K562 (cell line): ENCODE measurements at regions not wholly inside any gene's neighbourhood (a gene's known extent, or its start where the extent isn't known, plus 50 kb on each side); places are given as distances from the start of the nearest gene placed in this dataset.

ENCODE experiments used
- BHLHE40 ChIP-seq: IDR thresholded peaks from 2 replicates; pipeline ENCODE4 v1.6.1; 2011; ENCODE audit warnings: low read length, improper control_type of control experiment
- CEBPG ChIP-seq, 3 experiments: fragments of 200-800 bp in 1 of 3; sonication (Bioruptor generic) in 1 of 3; sonication (generic) in 1 of 3; formaldehyde crosslinking in 1 of 3; IDR thresholded peaks in 2 of 3; conservative IDR thresholded peaks in 1 of 3; 2 replicates each; pipeline versions ENCODE4 v1.6.1 to v1.8.0; 2016 to 2022; ENCODE audit warnings: missing compliant biosample characterization in 2 of 3, missing genetic modification characterization in 2 of 3, mild to moderate bottlenecking in 1 of 3, missing genetic modification reagents in 1 of 3
- DPF2 ChIP-seq: fragments of 450-650 bp; IDR thresholded peaks from 2 replicates; pipeline ENCODE4 v1.6.1; 2016
- EP300 ChIP-seq: IDR thresholded peaks from 2 replicates; pipeline ENCODE4 v1.6.1; 2012; ENCODE audit warnings: low read length, improper control_type of control experiment
- HCFC1 ChIP-seq: IDR thresholded peaks from 2 replicates; pipeline ENCODE4 v1.6.1; 2012; ENCODE audit warnings: low read depth, low read length, improper control_type of control experiment
- KHSRP ChIP-seq: fragments of 450-650 bp; IDR thresholded peaks from 2 replicates; pipeline ENCODE4 v1.6.1; 2017
- L3MBTL2 ChIP-seq: fragments of 450-650 bp; IDR thresholded peaks from 2 replicates; pipeline ENCODE4 v1.6.1; 2016; ENCODE audit warnings: mild to moderate bottlenecking, moderate library complexity
- NFATC3 ChIP-seq: fragments of 450-650 bp; IDR thresholded peaks from 2 replicates; pipeline ENCODE4 v1.6.1; 2017; ENCODE audit warnings: mild to moderate bottlenecking
- NR3C1 ChIP-seq: sonication (generic); formaldehyde crosslinking; IDR thresholded peaks from 2 replicates; pipeline ENCODE4 v1.8.1; 2022; ENCODE audit warnings: missing genetic modification reagents
- POLR3G ChIP-seq: IDR thresholded peaks from 2 replicates; pipeline ENCODE4 v1.6.1; 2011; ENCODE audit not compliant: insufficient read length, insufficient replicate concordance; ENCODE audit errors: extremely low read depth
- PRDM10 ChIP-seq: fragments of 450-650 bp; IDR thresholded peaks from 2 replicates; pipeline ENCODE4 v1.6.1; 2018; ENCODE audit not compliant: partially characterized antibody
- RB1 ChIP-seq: fragments of 450-650 bp; IDR thresholded peaks from 2 replicates; pipeline ENCODE4 v1.6.1; 2017; ENCODE audit warnings: low read depth, mild to moderate bottlenecking
- RBBP5 ChIP-seq: fragments of 200-600 bp; sonication (generic); IDR thresholded peaks from 2 replicates; pipeline ENCODE4 v1.6.1; 2012; ENCODE audit warnings: borderline replicate concordance, mild to moderate bottlenecking, low read length, control low read depth, inconsistent platforms; ENCODE audit not compliant: insufficient read depth, poor library complexity, severe bottlenecking
- RHOXF2B ChIP-seq: fragments of 250-450 bp; sonication (Bioruptor Pico); conservative IDR thresholded peaks from 2 replicates; pipeline ENCODE4 v1.5.1; 2021
- SUPT5H ChIP-seq: fragments of 450-650 bp; IDR thresholded peaks from 2 replicates; pipeline ENCODE4 v1.6.1; 2016
- TRIM24 ChIP-seq, 2 experiments: fragments of 450-650 bp; IDR thresholded peaks; 2 replicates each; pipeline ENCODE4 v1.6.1; 2016
- ZNF384 ChIP-seq: IDR thresholded peaks from 2 replicates; pipeline ENCODE4 v1.6.1; 2012; ENCODE audit warnings: low read depth, low read length, improper control_type of control experiment
- ZNF707 ChIP-seq: fragments of 250-450 bp; sonication (Bioruptor Pico); conservative IDR thresholded peaks from 2 replicates; pipeline ENCODE4 v1.8.0; 2022; ENCODE audit warnings: inconsistent platforms, mild to moderate bottlenecking, moderate library complexity
- TF ChIP-seq, protein P1 (sequence below), 3 experiments: IDR thresholded peaks in 2 of 3; conservative IDR thresholded peaks in 1 of 3; 2 replicates each; pipeline ENCODE4 v1.5.1; 2011 to 2012; ENCODE audit warnings: low read length in 3 of 3, mild to moderate bottlenecking in 3 of 3, control low read depth in 2 of 3, improper control_type of control experiment in 1 of 3, inconsistent platforms in 1 of 3, low read depth in 1 of 3, mixed read lengths in 1 of 3, moderate library complexity in 1 of 3; ENCODE audit not compliant: insufficient read depth in 2 of 3
- TF ChIP-seq, protein P2 (sequence below): IDR thresholded peaks from 2 replicates; pipeline ENCODE4 v1.6.1; 2012; ENCODE audit warnings: low read depth, low read length, improper control_type of control experiment, borderline replicate concordance
- TF ChIP-seq, protein P3 (sequence below): fragments of 450-650 bp; IDR thresholded peaks from 2 replicates; pipeline ENCODE4 v1.6.1; 2017; ENCODE audit warnings: mild to moderate bottlenecking, moderate library complexity

DNA sequence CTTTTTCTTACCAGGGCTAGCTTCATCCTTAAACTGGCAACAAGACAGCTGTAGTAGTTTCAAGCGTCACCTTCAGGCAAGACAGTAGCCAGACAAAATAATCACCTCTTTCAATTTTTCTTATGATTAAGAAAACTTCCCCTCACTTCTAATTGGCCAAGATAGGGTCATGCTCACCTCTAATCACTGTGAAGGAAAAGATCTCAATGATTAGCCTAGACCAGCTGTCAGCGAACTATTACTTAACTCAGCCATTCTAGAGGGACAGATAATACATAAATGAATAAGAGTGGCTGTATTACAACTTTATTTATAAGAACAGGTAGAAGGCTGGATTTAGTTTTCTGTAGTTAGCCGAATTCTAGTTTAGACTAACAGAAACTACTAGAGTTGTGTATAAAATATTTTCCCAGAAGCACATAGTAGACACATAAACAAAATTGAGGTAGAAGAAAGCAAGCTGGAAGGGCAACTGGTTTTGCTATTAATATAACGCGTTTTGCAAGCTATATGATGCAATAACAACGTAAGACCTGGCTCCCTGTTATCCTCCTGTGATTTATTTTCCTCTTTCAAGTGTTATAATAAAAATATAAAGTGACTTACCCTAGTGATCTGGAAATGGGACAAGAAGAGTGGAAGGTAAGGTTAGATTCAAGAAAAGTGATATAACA lies 64.3 kb downstream of the ELAPOR2 start (continued):
- TF ChIP-seq PRDM10 = no peak
- no peak for TF ChIP-seq RB1
- no peak for TF ChIP-seq KHSRP
- peak; percentile 79 for TF ChIP-seq CEBPG (CRISPR knock-in tag; IDR thresholded peaks at IDR 0.05)
- TF ChIP-seq CEBPG (tag; conservative IDR thresholded peaks at IDR 0.05 in 1 of 2, IDR thresholded peaks at IDR 0.05 in 1 of 2) = peak; percentile 97 to 98
- no peak for TF ChIP-seq NR3C1 (CRISPR knock-in tag)
- peak; percentile 10 for TF ChIP-seq L3MBTL2
- TF ChIP-seq, protein P1, sequence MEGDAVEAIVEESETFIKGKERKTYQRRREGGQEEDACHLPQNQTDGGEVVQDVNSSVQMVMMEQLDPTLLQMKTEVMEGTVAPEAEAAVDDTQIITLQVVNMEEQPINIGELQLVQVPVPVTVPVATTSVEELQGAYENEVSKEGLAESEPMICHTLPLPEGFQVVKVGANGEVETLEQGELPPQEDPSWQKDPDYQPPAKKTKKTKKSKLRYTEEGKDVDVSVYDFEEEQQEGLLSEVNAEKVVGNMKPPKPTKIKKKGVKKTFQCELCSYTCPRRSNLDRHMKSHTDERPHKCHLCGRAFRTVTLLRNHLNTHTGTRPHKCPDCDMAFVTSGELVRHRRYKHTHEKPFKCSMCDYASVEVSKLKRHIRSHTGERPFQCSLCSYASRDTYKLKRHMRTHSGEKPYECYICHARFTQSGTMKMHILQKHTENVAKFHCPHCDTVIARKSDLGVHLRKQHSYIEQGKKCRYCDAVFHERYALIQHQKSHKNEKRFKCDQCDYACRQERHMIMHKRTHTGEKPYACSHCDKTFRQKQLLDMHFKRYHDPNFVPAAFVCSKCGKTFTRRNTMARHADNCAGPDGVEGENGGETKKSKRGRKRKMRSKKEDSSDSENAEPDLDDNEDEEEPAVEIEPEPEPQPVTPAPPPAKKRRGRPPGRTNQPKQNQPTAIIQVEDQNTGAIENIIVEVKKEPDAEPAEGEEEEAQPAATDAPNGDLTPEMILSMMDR (IDR thresholded peaks at IDR 0.05 in 2 of 3, conservative IDR thresholded peaks at IDR 0.05 in 1 of 3; ENCODE audit: insufficient read depth in 2 of 3, low read depth in 1 of 3, low read length in 3 of 3) = no peak
- TF ChIP-seq ZNF384 = no peak
- no peak for TF ChIP-seq RBBP5
- no peak for TF ChIP-seq SUPT5H
- TF ChIP-seq HCFC1 = no peak
- TF ChIP-seq BHLHE40 = no peak
- TF ChIP-seq TRIM24 (IDR thresholded peaks at IDR 0.05) = peak; percentile 83 to 92
- TF ChIP-seq NFATC3 = no peak
- TF ChIP-seq EP300 = peak; percentile 54; the same call in 1 of the 2 replicates
- TF ChIP-seq POLR3G = no peak
- TF ChIP-seq, protein P2, sequence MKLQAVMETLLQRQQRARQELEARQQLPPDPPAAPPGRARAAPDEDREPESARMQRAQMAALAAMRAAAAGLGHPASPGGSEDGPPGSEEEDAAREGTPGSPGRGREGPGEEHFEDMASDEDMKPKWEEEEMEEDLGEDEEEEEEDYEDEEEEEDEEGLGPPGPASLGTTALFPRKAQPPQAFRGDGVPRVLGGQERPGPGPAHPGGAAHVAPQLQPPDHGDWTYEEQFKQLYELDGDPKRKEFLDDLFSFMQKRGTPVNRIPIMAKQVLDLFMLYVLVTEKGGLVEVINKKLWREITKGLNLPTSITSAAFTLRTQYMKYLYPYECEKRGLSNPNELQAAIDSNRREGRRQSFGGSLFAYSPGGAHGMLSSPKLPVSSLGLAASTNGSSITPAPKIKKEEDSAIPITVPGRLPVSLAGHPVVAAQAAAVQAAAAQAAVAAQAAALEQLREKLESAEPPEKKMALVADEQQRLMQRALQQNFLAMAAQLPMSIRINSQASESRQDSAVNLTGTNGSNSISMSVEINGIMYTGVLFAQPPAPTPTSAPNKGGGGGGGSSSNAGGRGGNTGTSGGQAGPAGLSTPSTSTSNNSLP = no peak
- no peak for TF ChIP-seq RHOXF2B (CRISPR knock-in tag)
- TF ChIP-seq, protein P3, sequence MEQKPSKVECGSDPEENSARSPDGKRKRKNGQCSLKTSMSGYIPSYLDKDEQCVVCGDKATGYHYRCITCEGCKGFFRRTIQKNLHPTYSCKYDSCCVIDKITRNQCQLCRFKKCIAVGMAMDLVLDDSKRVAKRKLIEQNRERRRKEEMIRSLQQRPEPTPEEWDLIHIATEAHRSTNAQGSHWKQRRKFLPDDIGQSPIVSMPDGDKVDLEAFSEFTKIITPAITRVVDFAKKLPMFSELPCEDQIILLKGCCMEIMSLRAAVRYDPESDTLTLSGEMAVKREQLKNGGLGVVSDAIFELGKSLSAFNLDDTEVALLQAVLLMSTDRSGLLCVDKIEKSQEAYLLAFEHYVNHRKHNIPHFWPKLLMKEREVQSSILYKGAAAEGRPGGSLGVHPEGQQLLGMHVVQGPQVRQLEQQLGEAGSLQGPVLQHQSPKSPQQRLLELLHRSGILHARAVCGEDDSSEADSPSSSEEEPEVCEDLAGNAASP = no peak
- peak; percentile 21; the same call in 1 of the 2 replicates for TF ChIP-seq DPF2
- TF ChIP-seq ZNF707 (CRISPR knock-in tag) = no peak
